Gastroesophageal sphincter (tissue), 4 donors: ENCODE measurements at regions not wholly inside any gene's neighbourhood (a gene's known extent, or its start where the extent isn't known, plus 50 kb on each side); places are given as distances from the start of the nearest gene placed in this dataset.

Experiments used
- ATAC-seq: fragments of 150-250 bp; one replicate; pipeline ENCODE4 v1.9.1; 2016; ENCODE audit warnings: mild to moderate bottlenecking, moderate library complexity
- H3K27ac ChIP-seq, 4 donors: fragments of 200-600 bp; sonication (generic) in 3 of 4; 1 replicate in 3 of 4; 2 replicates in 1 of 4; pipeline ENCODE4 v1.5.1; 2016 to 2019
- H3K27me3 ChIP-seq: fragments of 200-600 bp; sonication (generic); one replicate; pipeline ENCODE4 v1.5.1; 2019
- H3K36me3 ChIP-seq, 2 donors: fragments of 200-600 bp; sonication (generic); one replicate each; pipeline ENCODE4 v1.5.1; 2019; ENCODE audit warnings: control low read depth in 1 of 2
- H3K4me1 ChIP-seq, 3 donors: fragments of 200-600 bp; sonication (generic); 1 replicate in 2 of 3; 2 replicates in 1 of 3; pipeline ENCODE4 v1.5.1; 2016 to 2019; ENCODE audit warnings: control low read depth in 2 of 3
- H3K4me3 ChIP-seq, 2 donors: fragments of 200-600 bp; sonication (generic); one replicate each; pipeline ENCODE4 v1.5.1; 2019; ENCODE audit warnings: mild to moderate bottlenecking in 1 of 2, moderate library complexity in 1 of 2
- H3K9me3 ChIP-seq, 3 donors: fragments of 200-600 bp; sonication (generic); one replicate each; pipeline ENCODE4 v1.5.1; 2017 to 2019; ENCODE audit warnings: control low read depth in 2 of 3
- CTCF ChIP-seq, 4 experiments: fragments of 200-600 bp in 2 of 4; fragments of 450-650 bp in 2 of 4; sonication (generic) in 1 of 4; IDR thresholded peaks; one replicate each; pipeline ENCODE4 v1.5.1; 2017 to 2019; ENCODE audit warnings: antibody characterized with exemption in 4 of 4, mild to moderate bottlenecking in 2 of 4, moderate library complexity in 2 of 4
- EP300 ChIP-seq: sonication (generic); formaldehyde crosslinking; IDR thresholded peaks from one replicate; pipeline ENCODE4 v1.6.1; 2017; ENCODE audit warnings: antibody characterized with exemption, mild to moderate bottlenecking
- POLR2A ChIP-seq, 2 donors: fragments of 450-650 bp; IDR thresholded peaks; one replicate each; pipeline ENCODE4 v1.6.1; 2017; ENCODE audit warnings: antibody characterized with exemption in 2 of 2, mild to moderate bottlenecking in 2 of 2, moderate library complexity in 1 of 2
- POLR2AphosphoS5 ChIP-seq: sonication (generic); formaldehyde crosslinking; IDR thresholded peaks from one replicate; pipeline ENCODE4 v1.6.1; 2017; ENCODE audit warnings: antibody characterized with exemption
- WGBS, 2 donors: methylation state at CpG; one replicate each; pipeline ENCODE4 v1.1.5; 2018; ENCODE audit warnings: low coverage in 1 of 2; 5-methylcytosine and 5-hydroxymethylcytosine counted together

- Histone ChIP-seq H3K9me3 (no peaks in the 10 kb centered on the region), H3K4me3 (no peak overlapping the region), H3K4me1 (no peaks in the 10 kb centered on the region), H3K27ac (no peak overlapping the region), H3K36me3 (no peaks in the 10 kb centered on the region), H3K27me3 (no peaks in the 10 kb centered on the region)
- WGBS, 2 donors: 33 to 51% methylated on average over 3 of the region's 3 CpGs
- no peak for ATAC-seq
- TF ChIP-seq CTCF (IDR thresholded peaks at IDR 0.05): no peak
- no peak for TF ChIP-seq POLR2A (IDR thresholded peaks at IDR 0.05)
- no peak for TF ChIP-seq POLR2AphosphoS5
- TF ChIP-seq EP300: no peak
These were observed 655.1 kb upstream of the ADGRL3 start for GRCh38 chr4:60544981-60545380.

- TF ChIP-seq POLR2A (IDR thresholded peaks at IDR 0.05) (no peak), EP300 (no peak)
- no peaks in the 10 kb centered on the region for H3K27me3 ChIP-seq
- no peak overlapping the region for H3K27ac ChIP-seq
- no peaks in the 10 kb centered on the region for H3K9me3 ChIP-seq
- no peak overlapping the region for H3K4me3 ChIP-seq
- no peaks in the 10 kb centered on the region for H3K36me3 ChIP-seq
- no peaks in the 10 kb centered on the region for H3K4me1 ChIP-seq
- WGBS, 2 donors: 57 to 58% methylated on average over 1 to 2 of the region's 2 CpGs
- ATAC-seq: no peak
These were observed 637.8 kb upstream of the ADGRL3 start for GRCh38 chr4:60562334-60562733.

- TF ChIP-seq CTCF (IDR thresholded peaks at IDR 0.05) (no peak), POLR2AphosphoS5 (no peak), EP300 (no peak), POLR2A (IDR thresholded peaks at IDR 0.05) (no peak)
- WGBS, 2 donors: 89 to 90% methylated on average over 6 to 7 of the region's 7 CpGs
- H3K9me3 ChIP-seq: peaks cover 0 to 5% (median 0%) of the 10 kb centered on the region in 3 donors
- no peaks in the 10 kb centered on the region for H3K4me1 ChIP-seq
- H3K27me3 ChIP-seq: no peaks in the 10 kb centered on the region
- H3K36me3 ChIP-seq: no peaks in the 10 kb centered on the region
- ATAC-seq: no peak
- no peak overlapping the region for H3K4me3 ChIP-seq
- no peak overlapping the region for H3K27ac ChIP-seq
These were observed 634.6 kb upstream of the ADGRL3 start for GRCh38 chr4:60565558-60565957.

- Histone ChIP-seq H3K27me3 (no peaks in the 10 kb centered on the region), H3K27ac (no peak overlapping the region), H3K4me1 (no peaks in the 10 kb centered on the region), H3K4me3 (no peak overlapping the region), H3K9me3 (no peaks in the 10 kb centered on the region), H3K36me3 (no peaks in the 10 kb centered on the region)
- ATAC-seq: no peak
- TF ChIP-seq POLR2AphosphoS5: no peak
- no peak for TF ChIP-seq POLR2A (IDR thresholded peaks at IDR 0.05)
- no peak for TF ChIP-seq EP300
- TF ChIP-seq CTCF (IDR thresholded peaks at IDR 0.05): no peak
These were observed 624.8 kb upstream of the ADGRL3 start for GRCh38 chr4:60575336-60575735.

GRCh38 chr4:60579335-60579734 lies 620.8 kb upstream of the ADGRL3 start:
- Histone ChIP-seq H3K36me3 (no peaks in the 10 kb centered on the region), H3K4me1 (no peaks in the 10 kb centered on the region), H3K4me3 (no peak overlapping the region), H3K27ac (no peak overlapping the region), H3K27me3 (no peaks in the 10 kb centered on the region), H3K9me3 (no peaks in the 10 kb centered on the region)
- TF ChIP-seq CTCF (IDR thresholded peaks at IDR 0.05) (no peak), EP300 (no peak), POLR2A (IDR thresholded peaks at IDR 0.05) (no peak), POLR2AphosphoS5 (no peak)
- WGBS, 2 donors: 47 to 75% methylated on average over 2 of the region's 2 CpGs
- ATAC-seq: no peak
